ENCODE measurements at regions not wholly inside any gene's neighbourhood (a gene's known extent, or its start where the extent isn't known, plus 50 kb on each side); places are given as distances from the start of the nearest gene placed in this dataset.

DNA sequence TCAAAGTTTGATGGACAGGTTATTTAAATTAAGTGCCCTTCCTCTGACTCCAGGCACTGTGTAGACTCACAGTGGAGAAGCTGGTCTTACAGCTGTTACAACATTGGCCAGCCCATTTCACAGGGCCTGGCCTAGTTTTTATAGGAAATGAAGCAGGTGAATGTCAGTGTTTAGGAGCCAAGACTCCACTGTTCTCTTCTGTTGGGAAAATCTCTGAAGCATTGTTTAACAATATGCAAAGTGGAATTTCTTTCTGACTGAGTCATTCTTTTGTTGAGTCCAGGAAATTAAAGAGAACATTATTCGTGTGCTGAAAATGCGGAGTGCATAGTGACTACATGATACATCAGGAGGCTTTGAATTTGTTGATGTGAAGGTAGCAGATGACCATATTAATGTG is 64.7 kb downstream of the ARRDC4 start:
- DNase-seq (ENCODE audit: low read depth), result no peak

DNA sequence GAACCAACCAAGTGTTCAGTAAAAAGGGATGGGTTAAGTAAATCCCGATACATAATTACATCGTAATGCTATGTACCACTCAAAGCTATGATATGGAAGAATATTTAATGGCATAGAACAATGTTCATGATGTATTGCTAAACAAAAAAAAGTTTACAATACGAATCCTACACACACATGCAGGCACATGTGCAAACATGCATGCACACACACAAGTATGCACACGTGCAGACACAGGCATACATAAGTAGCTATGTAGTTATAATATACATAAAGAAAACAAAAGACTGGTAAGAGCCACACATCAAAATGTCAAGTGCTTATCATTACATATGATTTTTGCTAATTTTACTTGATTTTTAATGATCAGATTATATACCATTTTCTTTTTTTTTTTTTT is 74.2 kb downstream of the ARRDC4 start:
- no peak for DNase-seq (ENCODE audit: low read depth)

DNA sequence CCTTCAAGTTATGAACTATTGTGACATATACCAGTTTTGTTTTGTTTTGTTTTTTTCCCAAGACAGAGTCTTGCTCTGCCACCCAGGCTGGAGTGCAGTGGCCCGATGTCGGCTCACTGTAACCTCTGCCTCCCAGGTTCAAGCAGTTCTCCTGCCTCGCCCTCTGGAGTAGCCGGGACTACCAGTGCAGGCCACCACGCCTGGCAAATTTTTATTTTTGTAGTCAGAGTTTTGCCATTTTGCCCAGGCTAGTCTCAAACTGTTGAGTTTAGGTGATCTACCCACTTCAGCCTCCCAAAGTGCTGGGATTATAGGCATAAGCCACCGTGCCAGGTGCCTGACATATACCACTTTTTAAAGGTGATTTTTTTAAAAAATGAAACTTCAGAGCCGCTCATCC is 74.6 kb downstream of the ARRDC4 start:
- no peak for DNase-seq (ENCODE audit: low read depth)

DNA sequence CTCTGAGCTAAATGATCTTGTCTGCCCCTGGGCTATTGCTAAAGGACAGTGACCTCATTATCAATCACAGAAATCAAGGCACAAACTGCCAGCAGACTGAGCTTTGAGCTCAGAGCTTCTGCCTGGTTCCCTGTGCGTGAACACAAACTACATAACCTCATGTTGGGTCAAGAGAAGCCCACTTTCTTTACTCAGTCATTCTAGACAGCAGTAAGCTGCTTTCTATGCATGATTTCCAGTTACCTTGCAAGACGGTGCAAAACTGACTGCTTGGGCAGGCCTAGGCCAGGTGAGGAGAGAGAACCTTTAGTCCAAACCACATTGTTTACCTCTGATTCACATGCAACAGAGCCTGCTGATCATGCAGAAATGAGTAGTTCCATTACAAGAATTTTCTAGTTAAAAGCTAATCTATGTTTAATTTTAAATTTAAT is 75.1 kb downstream of the ARRDC4 start:
- DNase-seq (ENCODE audit: low read depth), result no peak

DNA sequence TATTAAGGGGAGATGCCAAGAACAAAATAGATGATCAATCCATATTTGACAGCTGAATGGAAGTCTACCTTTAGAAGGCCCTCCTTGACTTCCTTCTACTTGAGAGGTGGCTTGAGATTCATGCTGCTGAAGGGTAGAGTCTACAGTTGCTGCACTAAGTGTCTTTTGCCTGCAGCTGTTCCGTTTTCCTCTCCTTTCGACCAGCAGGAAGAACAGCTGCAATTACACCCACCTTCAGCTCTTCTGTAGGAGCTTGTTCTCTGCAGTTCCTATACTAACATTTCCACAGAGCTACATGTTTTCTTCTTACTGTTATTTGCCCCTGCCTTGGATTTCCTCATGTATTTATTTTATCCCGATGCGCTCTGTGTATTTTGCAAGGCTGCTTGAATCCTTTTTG is 79.1 kb downstream of the ARRDC4 start:
- no peak for DNase-seq (ENCODE audit: low read depth)

DNA sequence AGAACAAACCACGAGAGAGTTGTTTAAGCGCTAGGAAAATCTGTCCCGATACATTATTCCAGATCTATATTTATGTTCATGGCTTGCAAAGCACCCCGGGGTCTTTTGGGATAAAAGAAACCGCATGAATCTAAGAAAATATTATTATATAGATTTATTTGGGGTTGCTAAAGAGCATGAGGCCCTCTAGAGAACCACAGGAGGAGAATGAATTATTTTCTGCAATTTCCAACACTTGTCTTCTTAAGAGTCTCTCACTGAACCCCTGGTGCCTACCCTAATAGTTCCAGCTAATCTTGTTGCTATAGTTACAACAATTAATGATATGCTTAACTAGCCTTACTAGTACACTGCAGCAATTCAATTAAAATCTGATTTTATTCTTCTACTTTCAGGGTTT is 79.6 kb downstream of the ARRDC4 start:
- DNase-seq (ENCODE audit: low read depth), result no peak

DNA sequence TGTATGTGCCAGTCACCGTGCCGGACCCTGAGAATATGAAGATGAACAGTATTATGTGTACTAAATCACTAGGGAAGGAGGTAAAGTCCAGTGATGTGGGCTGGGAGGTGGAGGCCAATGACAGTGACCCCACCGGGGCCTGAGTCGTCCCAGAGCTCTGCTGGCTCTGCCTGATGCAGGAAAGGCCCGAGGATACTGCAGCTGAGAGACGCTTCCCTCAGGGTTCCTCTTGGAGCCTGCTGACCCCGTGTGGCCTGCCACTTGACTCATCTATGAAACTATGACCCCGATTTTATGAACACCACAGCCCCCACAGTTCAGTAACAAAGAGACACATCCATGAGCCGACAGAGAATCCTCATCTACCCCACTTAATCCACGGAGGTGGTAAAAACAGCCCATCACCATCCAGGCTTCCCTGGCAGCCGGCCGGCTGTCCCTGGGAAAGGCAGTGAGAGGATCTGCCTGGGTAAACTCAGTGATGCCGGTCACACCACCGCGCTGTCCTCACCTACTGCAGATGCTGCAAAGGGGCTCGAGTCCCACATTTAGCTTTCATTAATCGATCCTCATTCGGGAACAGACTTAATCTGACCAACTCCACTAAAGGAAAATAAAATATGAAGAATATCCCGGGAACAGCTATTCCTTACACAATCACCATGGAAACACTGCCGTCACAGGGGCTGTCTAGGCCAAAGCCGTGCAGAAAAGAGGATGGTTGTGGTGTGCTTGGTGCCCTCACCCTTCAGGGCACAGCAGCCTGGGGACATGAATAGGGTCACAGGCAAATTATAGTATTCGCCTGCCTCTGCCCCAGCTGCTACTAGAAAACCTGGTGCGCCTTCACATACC is 82.9 kb downstream of the ARRDC4 start:
- no peak for DNase-seq (ENCODE audit: low read depth)

DNA sequence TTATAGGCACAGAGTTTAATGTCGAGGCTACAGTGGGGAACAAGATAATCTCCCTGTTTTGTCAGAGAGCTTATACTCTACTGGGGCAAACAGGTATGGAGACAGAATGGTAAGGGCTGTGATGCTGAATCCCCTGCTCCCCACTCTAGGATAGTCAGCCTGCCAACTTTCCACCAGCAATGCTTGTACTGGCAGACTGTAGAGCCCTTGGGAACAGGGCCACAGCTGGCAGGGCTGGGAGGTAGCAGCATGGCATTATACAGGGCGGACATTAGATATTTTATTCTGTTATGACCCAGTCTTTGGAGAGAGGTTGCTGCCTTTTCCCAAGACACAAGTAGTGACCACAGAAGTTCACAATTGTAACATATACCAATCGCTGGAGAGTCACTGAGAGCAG is 91.2 kb downstream of the ARRDC4 start:
- no peak for DNase-seq (ENCODE audit: low read depth)

DNA sequence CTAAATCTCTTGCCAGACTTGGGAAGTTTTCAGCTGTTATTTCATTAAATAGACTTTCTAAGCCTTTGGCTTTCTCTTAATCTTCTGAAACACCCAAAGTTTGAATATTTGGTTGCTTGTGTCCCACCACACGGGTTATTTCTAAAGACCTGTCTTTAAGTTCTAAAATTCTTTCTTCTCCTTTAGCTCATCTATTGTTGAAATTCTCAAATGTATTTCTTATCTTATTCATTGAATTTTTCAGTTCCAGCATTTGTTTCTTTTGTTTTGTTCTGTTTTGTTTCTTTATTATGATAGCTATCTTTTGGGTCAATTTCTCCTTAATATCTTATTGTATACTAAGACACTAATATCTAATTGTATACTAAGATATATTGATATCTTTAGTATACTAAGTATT is 97.0 kb downstream of the ARRDC4 start:
- DNase-seq (ENCODE audit: low read depth), result no peak

DNA sequence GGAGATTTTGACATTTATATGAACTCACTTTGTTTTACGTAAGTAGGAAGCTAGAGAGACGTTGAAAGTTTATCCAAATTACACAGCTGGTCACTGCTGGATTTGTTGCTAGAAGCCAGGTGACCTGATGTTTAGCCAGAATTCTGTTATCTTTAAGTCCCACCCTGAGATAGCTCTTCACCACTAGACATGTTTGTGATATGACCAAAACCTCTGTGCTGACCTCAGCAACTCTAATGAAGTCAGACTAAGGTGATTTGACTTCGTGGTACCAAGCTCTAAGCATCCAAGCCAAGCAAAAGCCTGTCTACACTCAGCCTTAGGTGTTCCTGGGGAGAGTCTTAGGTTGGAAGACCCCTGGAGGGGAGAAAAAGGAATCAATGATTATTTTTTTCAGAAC is 102.4 kb downstream of the ARRDC4 start:
- DNase-seq (ENCODE audit: low read depth), result no peak

DNA sequence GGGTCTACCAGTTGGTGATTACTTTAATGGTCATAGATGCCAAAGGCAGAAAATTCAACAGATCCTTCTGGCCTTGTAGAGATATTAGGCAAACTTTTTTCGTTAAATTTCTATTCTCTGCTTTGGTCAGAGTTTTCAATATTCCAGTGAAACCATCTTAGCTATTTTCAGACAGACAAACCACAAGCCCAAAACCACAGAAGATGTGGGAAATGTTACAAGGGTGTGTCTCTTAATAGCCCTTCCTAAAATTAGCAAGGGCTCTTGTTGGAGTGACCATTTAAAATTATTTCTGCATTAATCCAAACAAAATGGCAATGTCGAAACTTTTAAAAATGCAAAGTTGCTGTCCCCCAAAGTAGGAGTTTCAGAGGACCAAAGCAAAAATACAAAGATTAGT is 102.8 kb downstream of the ARRDC4 start:
- no peak for DNase-seq (ENCODE audit: low read depth)

DNA sequence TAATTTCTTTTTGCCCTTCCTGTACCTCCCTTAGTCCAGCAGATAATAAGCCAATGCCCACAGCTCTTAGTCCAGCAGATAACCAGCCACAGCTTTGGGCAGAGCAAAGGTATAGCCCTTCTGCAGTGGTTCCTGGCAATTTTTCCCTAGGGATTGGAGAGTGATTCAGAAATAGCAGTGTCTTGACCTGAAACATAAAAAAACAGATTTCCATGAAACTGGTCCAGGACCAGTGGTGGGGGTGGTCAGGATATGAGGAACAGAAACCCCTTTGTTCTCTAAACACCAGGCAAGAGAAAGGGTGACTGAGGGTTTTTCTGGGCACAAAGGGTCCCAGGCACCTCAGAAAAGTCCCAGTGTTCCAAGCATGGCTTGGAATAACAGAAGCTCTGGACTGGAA is 103.4 kb downstream of the ARRDC4 start:
- DNase-seq (ENCODE audit: low read depth), result no peak

DNA sequence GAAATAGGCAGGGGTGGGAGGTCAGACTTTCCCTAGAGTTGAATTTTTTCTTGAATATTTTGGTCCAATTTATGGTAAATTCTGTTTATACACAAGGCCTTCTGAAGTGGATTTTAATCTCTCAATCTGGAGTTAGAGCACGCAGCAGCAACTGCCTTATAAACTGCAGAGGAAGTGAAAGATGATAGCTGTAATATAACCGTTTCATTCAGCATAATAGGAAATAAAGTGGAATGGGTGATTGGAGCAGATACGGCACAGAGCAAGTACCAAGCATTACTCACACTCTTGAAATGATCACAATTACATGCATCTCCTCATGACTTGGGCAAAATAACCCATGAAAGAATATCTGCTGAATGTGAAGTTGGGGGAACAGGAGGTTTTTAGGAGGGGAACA is 106.8 kb downstream of the ARRDC4 start:
- DNase-seq (ENCODE audit: low read depth), result no peak

DNA sequence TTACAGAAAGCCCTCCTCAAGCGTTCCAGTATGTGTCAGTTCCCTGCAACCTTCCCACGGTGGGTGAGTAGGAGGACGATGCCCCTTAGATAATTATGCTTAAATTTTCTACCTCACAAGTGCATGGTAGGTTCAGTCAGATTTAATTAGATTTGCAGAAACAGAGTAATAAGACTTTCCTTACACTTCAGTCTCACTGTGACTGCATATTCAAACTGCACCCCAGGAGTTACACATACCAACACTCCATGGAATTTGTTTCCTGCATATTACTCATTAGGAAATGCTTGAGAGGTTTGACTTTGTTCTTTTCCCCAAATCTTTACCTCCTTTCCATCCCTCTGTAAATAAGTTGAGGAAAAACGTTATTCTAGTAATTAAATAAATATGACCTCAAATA is 108.8 kb downstream of the ARRDC4 start:
- DNase-seq (ENCODE audit: low read depth), result no peak

DNA sequence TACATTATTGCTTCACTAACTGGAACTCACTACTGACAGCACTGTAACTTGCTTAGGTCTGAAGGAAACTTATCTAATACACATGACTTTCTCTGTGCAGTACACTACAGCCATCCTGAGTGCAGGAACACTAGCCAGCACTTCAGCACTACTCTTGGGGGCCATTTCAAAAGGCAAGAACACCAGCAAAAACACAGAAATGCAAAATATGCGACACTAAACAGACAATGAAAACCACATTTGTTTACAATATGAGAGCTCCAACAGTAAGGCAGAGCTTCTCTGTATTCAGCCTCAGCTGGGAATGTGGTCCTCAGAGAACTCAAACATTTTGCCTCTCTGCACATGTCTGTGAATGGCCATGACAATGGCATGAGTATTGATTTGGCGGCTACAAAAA is 109.6 kb downstream of the ARRDC4 start:
- no peak for DNase-seq (ENCODE audit: low read depth)

DNA sequence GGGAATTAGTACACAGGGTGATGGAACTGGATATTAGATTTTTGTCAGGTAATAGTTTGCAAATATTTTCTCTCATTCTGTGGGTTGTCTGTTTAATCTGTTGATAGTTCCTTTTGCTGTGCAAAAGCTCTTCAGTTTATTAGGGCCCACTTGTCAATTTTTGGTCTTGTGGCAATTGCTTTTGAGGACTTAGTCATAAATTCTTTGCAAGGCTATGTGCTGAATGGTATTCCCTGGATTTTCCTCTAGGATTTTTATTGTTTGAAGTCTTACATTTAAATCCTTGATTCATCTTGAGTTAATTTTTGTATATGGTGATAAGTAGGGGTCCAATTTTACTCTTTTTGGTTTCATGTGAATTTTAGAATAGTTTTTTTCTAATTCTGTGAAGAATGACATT is 111.3 kb downstream of the ARRDC4 start:
- DNase-seq (ENCODE audit: low read depth), result no peak

DNA sequence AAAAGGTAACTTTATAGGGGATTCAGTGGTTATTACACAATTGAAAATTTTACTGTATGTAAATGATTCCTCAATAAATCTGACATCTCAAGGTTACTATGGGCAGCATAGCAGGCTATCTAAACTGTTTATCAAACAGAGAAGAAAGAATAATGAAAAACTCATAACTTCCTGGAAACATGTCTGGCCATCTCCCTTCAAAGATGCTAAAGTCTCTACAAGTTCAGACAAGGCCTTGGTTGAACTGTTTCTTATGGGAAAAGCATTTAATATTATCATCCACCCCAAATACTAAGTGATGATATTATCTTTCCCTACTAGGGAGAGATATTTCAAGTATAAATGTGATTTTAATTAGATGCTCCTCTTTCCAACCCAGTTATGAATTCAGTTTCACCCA is 114.9 kb downstream of the ARRDC4 start:
- no peak for DNase-seq (ENCODE audit: low read depth)

DNA sequence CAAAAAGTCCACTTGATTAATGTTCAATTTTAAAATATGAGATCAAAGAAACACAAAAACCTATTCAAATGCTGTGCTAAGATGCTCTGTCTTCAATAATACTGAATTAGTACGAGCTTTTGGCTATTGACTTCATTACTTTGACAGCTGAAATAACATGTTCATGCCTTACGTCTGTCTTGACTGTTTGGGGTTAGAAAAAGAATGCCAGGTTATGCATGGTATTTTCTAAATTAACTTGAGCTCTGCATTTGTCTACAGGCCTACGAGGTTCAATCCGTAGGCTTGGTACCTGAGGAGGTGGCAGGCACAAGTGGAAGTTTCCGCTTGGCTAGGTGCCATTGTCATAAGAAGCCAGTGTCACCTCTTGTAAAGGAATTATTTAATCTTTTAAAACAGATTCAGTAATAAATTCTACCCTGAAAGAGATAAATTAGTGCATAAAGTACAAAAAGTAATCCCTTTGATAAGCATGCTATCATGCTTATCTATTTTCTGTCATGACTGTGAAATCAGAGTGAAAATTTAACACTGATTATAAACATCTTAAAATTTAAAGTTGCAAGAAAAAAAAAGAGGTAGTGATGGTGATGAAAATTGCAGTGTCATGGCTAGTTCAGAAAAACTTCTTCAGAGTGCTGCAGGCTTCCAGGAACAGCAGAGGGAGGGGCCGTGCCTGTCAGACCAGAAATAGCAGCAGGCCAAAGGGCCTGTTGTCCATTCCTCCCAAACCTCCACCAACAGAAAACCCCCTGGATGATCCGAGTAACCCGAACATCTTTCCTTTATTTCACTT is 115.7 kb downstream of the ARRDC4 start:
- no peak for DNase-seq (ENCODE audit: low read depth)

DNA sequence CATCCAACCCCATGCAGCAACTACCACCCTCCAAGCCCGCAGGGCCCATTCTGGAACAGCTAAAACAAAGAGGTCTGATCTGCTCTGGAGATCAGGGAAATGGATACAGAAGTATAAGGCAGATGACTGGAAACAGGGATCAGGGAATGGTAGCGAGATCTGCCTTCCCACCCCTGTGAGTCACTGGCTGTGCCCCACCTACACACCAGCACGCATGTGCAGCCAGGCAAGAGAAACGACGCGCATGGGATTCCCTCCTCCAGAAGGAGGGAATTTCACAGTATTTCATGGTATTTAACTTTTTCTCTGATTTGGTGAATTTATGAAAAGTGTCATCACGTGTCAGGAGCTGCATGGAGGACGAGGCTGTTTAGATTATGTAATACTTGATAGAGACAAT is 116.7 kb downstream of the ARRDC4 start:
- DNase-seq (ENCODE audit: low read depth), result no peak

DNA sequence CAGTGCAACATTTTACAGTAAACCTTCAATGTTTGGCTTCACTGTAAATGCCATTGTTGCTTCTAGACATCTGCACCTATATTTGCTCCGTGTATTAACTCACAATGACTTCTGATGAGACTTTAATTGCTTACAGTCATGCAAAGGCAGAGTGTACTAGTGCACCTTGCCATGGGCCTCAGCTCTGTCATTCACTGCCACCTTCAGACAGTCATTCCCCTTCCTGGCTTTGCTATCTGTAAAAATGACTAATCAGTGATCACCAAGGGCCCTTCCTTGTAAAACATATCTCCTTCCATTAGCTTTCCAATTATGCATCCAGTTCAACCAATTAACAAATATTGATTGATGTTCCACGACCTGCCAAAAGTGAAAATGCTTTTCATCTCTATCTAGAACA is 120.3 kb downstream of the ARRDC4 start:
- no peak for DNase-seq (ENCODE audit: low read depth)

DNA sequence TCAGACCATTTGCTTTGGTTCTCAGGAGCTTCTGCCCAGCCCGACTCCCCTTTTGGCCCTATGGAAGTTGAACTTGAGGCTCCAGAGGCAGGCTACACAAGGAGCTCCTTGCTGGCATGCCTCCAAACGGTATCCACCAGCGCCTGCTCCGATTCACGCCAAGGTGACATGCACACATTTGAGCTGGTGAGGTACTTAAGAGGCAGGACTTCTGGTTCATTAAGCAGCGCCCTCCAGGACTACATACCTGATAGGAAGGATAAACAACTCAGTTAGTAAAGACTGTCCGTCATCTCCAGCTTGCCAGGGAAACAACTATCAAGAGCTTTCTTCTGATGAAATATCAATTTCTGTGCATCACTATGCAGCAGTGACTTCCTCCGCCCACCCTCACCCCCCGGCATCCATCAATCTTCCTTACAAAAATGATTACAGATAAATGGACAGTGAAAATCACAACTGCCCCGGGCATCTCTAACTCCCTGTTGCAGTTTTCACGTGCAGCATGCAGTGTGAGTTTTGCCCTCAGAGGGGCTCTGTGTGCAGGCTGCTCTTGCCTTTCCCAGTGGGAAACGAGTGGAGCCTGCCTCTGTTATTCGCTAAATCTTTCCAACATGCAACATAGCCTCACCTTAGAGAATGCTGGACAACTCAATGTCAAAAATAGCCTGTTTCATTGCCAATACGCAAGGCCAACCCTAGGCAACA is 122.9 kb downstream of the ARRDC4 start:
- no peak for DNase-seq (ENCODE audit: low read depth)

DNA sequence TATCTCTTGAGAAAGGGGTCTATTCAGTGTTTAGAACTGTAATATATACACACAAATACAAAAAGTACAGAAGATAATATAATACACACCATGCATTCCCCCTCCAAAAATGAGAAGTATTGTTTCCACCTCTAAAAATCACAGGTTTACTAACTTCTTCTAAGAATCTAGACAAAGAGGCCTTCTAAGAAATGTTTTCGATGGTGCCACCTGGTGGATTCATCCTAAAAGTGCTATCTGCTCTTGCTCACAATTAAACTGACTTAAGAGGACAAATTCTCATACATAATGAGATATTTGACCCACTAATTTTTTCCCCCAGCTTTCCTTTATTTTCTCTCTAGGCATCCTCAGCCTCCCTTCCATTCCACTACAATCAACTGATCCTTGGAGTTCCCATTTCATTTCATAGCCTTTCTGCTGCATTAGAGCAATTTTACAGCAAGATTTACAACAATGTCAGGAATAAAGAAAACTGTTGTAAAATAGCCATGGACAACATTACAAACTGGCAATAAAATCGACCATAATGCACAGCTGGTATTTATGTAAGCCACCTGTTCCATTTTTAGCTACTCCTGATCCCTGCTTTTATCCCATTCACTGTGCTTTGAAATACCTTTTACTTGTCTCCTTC is 124.6 kb downstream of the ARRDC4 start:
- DNase-seq (ENCODE audit: low read depth), result no peak

All from stimulated activated CD8-positive, alpha-beta memory T cell treated with anti-CD3 and anti-CD28 coated beads, Interleukin-4, amount 100 ng/mL, for 24 hours (primary cell).